HepG2 (cell line): ENCODE measurements at regions not wholly inside any gene's neighbourhood (a gene's known extent, or its start where the extent isn't known, plus 50 kb on each side); places are given as distances from the start of the nearest gene placed in this dataset.

Experiments used
- ATAC-seq: fragments of 200-7000 bp; cut with Tn5 transposase; 3 replicates; pipeline ENCODE4 v1.9.1; 2020; ENCODE audit warnings: mild to moderate bottlenecking, moderate library complexity
- BruUV-seq: library from RNA; stranded (reverse); fragments of 400-500 nt; replicated peaks from 2 replicates; lab custom pipeline; 2021; lab: Mats Ljungman, UMichigan
- CTCF ChIA-PET: fragments of 300-600 bp; formaldehyde crosslinking; extraction: SDS; loops from one replicate; lab custom pipeline; 2021; ENCODE audit warnings: low total read pairs, inconsistent platforms, low intra/inter-chr PET ratio; lab: Yijun Ruan, JAX
- POLR2A ChIA-PET: fragments of 350-600 bp; sonication (Branson Sonifier 250); formaldehyde crosslinking; loops from one replicate; lab custom pipeline; 2020; ENCODE audit warnings: antibody characterized with exemption, inconsistent platforms; lab: Yijun Ruan, JAX
- DNase-seq: peaks from one replicate; pipeline ENCODE4 v3.0.0-alpha.2; 2015; ENCODE audit warnings: low spot score
- FAIRE-seq: peaks from 3 replicates; lab custom pipeline; 2011; peaks lifted over from hg19 to GRCh38; lab: Jason Lieb, UNC
- H2AFZ ChIP-seq: one replicate; pipeline ENCODE4 v1.6.1; 2011; ENCODE audit warnings: low read length, inconsistent platforms
- H3K27ac ChIP-seq: fragments of 300-600 bp; 3 replicates; pipeline ENCODE4 v1.8.0; 2011; ENCODE audit warnings: mixed run types, mild to moderate bottlenecking, mixed read lengths, low read length, inconsistent platforms; ENCODE audit not compliant: insufficient read depth; ENCODE audit errors: extremely low read length
- H3K27me3 ChIP-seq, 2 experiments: fragments of 200-600 bp in 1 of 2; 2 replicates in 1 of 2; 3 replicates in 1 of 2; pipeline versions ENCODE4 v1.6.0 to v1.8.0; 2011; ENCODE audit warnings: low read length in 2 of 2, mild to moderate bottlenecking in 2 of 2, moderate library complexity in 2 of 2, inconsistent platforms in 1 of 2; ENCODE audit not compliant: insufficient read depth in 2 of 2, control insufficient read depth in 1 of 2
- H3K36me3 ChIP-seq, 2 experiments: fragments of 200-600 bp in 1 of 2; replicated peaks in 1 of 2; 2 replicates in 1 of 2; 3 replicates in 1 of 2; pipeline versions ENCODE4 v1.5.1 to v1.8.0; 2011; ENCODE audit warnings: low read length in 2 of 2, inconsistent platforms in 1 of 2; ENCODE audit not compliant: insufficient read depth in 2 of 2, control insufficient read depth in 1 of 2
- H3K4me1 ChIP-seq: 2 replicates; pipeline ENCODE4 v1.5.1; 2012; ENCODE audit warnings: low read length, inconsistent platforms; ENCODE audit not compliant: insufficient read depth
- H3K4me2 ChIP-seq: 2 replicates; pipeline ENCODE4 v1.6.0; 2011; ENCODE audit warnings: low read depth, low read length, inconsistent platforms
- H3K4me3 ChIP-seq, 3 experiments: fragments of 200-600 bp in 1 of 3; sonication (generic), shearing (Covaris generic) in 1 of 3; replicated peaks in 1 of 3; 2 replicates each; pipeline ENCODE4 v1.5.1; 2011 to 2016; ENCODE audit warnings: low read length in 3 of 3, inconsistent platforms in 2 of 3, low read depth in 2 of 3, mild to moderate bottlenecking in 2 of 3, control low read depth in 1 of 3, mixed read lengths in 1 of 3; ENCODE audit not compliant: insufficient read depth in 1 of 3
- H3K79me2 ChIP-seq: one replicate; pipeline ENCODE4 v1.6.1; 2011; ENCODE audit warnings: low read length, inconsistent platforms; ENCODE audit not compliant: insufficient read depth
- H3K9ac ChIP-seq: 2 replicates; pipeline ENCODE4 v1.6.0; 2011; ENCODE audit warnings: mild to moderate bottlenecking, low read depth, low read length, inconsistent platforms; ENCODE audit not compliant: insufficient read depth
- H3K9me3 ChIP-seq: 2 replicates; pipeline ENCODE4 v1.5.1; 2012; ENCODE audit warnings: mild to moderate bottlenecking, low read length
- H4K20me1 ChIP-seq: 2 replicates; pipeline ENCODE4 v1.6.0; 2011; ENCODE audit warnings: inconsistent platforms, mild to moderate bottlenecking, low read length, moderate library complexity; ENCODE audit not compliant: insufficient read depth
- BRD4 ChIP-seq: sonication (generic); formaldehyde crosslinking; IDR thresholded peaks from 2 replicates; pipeline ENCODE4 v1.4.0; 2020; ENCODE audit warnings: missing genetic modification reagents
- MED13 ChIP-seq: sonication (generic); formaldehyde crosslinking; IDR thresholded peaks from 2 replicates; pipeline ENCODE4 v1.5.0; 2020; ENCODE audit warnings: missing genetic modification reagents
- PAWR ChIP-seq: sonication (generic); formaldehyde crosslinking; IDR thresholded peaks from 2 replicates; pipeline ENCODE4 v1.4.0; 2020; ENCODE audit warnings: missing genetic modification reagents, mild to moderate bottlenecking, borderline replicate concordance
- RAD51 ChIP-seq: fragments of 450-650 bp; IDR thresholded peaks from 2 replicates; pipeline ENCODE4 v1.6.1; 2016; ENCODE audit warnings: borderline replicate concordance
- WGBS: methylation state at CpG from one replicate; pipeline ENCODE4 v1.1.6; 2017; ENCODE audit warnings: low lambda C conversion rate; 5-methylcytosine and 5-hydroxymethylcytosine counted together
- in situ Hi-C: cut with HindIII; loops from 2 replicates; pipeline ENCODE4 v1.10.0; 2017; ENCODE audit warnings: low pct_unique_long_range_greater_than_20kb; ENCODE audit not compliant: extremely low pct_ligation_motif_present
- intact Hi-C: fragments of 100-400 bp; cut with micrococcal nuclease; formaldehyde crosslinking; loops from one replicate; pipeline ENCODE4 v1.10.0; 2022; ENCODE audit not compliant: unreplicated experiment
- TF ChIP-seq, protein P1 (sequence below), 2 experiments: sonication (generic) in 1 of 2; formaldehyde crosslinking in 1 of 2; IDR thresholded peaks; 2 replicates each; pipeline versions ENCODE4 v1.5.1 to v1.6.1; 2011 to 2020; ENCODE audit warnings: borderline replicate concordance in 1 of 2, low read depth in 1 of 2, low read length in 1 of 2, mild to moderate bottlenecking in 1 of 2, missing genetic modification reagents in 1 of 2, moderate library complexity in 1 of 2
- TF ChIP-seq, protein P2 (sequence below): sonication (generic); formaldehyde crosslinking; IDR thresholded peaks from one replicate; pipeline ENCODE4 v1.5.1; 2020; ENCODE audit warnings: mild to moderate bottlenecking, missing genetic modification reagents; ENCODE audit errors: not compliant biosample characterization

DNA sequence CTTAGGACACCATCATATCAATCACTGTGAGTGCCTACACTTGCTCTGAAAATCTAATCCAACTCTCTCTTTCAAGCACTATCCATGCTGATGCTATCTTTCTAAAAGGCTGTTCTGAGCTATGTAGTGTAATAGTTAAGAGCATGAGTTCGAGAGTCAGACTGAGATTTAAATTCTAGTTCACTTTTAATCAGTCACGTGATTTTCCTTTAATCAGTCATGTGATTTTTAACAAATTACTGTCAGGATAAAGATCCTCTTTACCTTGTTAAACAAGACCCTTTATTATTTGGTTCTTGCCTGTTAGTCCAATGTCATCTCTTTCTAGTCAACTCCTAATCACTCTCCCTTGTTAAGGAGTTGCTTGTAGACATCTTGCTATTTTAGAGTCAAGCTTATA, 653.0 kb downstream of the RPL10L start:
- Histone ChIP-seq H3K4me1 (no peaks in the 10 kb centered on the region), H3K4me3 (no peak overlapping the region), H4K20me1 (no peaks in the 10 kb centered on the region), H3K27me3 (no peaks in the 10 kb centered on the region), H2AFZ (no peak overlapping the region), H3K27ac (no peak overlapping the region), H3K4me2 (no peak overlapping the region), H3K9ac (no peak overlapping the region), H3K9me3 (peaks cover 14% of the 10 kb centered on the region), H3K79me2 (no peaks in the 10 kb centered on the region), H3K36me3 (no peaks in the 10 kb centered on the region)
- FAIRE-seq (no peak), DNase-seq (no peak), ATAC-seq (no peak)
- TF ChIP-seq RAD51: peak; percentile 73; the same call in 1 of the 2 replicates
- no peak for TF ChIP-seq PAWR (CRISPR knock-in tag)
- TF ChIP-seq, protein P1, sequence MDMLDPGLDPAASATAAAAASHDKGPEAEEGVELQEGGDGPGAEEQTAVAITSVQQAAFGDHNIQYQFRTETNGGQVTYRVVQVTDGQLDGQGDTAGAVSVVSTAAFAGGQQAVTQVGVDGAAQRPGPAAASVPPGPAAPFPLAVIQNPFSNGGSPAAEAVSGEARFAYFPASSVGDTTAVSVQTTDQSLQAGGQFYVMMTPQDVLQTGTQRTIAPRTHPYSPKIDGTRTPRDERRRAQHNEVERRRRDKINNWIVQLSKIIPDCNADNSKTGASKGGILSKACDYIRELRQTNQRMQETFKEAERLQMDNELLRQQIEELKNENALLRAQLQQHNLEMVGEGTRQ (IDR thresholded peaks at IDR 0.05; ENCODE audit: low read depth, low read length): peak; percentile 53
- TF ChIP-seq, protein P1 (CRISPR knock-in tag; IDR thresholded peaks at IDR 0.05; ENCODE audit: borderline replicate concordance): no peak
- ChIA-PET POLR2A (no interaction called here), CTCF (no interaction called here)
- WGBS: 0% methylated on average over 2 of the region's 2 CpGs
- BruUV-seq: no TSS peak
- in situ Hi-C loops: no loop called here
- intact Hi-C loops: no loop called here

DNA sequence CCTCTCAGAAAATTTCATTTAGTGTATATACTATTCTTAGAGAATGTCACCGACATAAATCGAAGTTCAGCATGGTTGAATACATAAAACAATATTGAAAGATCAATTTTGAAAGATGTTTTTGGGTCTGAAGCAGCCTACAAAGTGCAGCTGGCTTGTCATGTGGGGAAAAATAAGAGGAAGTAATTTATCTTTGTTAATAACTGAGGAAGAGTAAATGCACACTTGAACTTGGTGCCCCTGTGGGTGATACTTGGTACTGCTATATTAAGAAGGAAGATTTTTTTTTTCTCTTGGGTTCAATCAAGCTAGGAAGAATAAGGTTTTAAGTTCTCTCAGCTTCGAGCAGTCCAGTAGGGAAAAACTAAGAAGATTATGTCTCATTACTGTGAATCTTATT, 661.3 kb downstream of the RPL10L start:
- WGBS: 0% methylated on average over 3 of the region's 3 CpGs
- TF ChIP-seq, protein P2, sequence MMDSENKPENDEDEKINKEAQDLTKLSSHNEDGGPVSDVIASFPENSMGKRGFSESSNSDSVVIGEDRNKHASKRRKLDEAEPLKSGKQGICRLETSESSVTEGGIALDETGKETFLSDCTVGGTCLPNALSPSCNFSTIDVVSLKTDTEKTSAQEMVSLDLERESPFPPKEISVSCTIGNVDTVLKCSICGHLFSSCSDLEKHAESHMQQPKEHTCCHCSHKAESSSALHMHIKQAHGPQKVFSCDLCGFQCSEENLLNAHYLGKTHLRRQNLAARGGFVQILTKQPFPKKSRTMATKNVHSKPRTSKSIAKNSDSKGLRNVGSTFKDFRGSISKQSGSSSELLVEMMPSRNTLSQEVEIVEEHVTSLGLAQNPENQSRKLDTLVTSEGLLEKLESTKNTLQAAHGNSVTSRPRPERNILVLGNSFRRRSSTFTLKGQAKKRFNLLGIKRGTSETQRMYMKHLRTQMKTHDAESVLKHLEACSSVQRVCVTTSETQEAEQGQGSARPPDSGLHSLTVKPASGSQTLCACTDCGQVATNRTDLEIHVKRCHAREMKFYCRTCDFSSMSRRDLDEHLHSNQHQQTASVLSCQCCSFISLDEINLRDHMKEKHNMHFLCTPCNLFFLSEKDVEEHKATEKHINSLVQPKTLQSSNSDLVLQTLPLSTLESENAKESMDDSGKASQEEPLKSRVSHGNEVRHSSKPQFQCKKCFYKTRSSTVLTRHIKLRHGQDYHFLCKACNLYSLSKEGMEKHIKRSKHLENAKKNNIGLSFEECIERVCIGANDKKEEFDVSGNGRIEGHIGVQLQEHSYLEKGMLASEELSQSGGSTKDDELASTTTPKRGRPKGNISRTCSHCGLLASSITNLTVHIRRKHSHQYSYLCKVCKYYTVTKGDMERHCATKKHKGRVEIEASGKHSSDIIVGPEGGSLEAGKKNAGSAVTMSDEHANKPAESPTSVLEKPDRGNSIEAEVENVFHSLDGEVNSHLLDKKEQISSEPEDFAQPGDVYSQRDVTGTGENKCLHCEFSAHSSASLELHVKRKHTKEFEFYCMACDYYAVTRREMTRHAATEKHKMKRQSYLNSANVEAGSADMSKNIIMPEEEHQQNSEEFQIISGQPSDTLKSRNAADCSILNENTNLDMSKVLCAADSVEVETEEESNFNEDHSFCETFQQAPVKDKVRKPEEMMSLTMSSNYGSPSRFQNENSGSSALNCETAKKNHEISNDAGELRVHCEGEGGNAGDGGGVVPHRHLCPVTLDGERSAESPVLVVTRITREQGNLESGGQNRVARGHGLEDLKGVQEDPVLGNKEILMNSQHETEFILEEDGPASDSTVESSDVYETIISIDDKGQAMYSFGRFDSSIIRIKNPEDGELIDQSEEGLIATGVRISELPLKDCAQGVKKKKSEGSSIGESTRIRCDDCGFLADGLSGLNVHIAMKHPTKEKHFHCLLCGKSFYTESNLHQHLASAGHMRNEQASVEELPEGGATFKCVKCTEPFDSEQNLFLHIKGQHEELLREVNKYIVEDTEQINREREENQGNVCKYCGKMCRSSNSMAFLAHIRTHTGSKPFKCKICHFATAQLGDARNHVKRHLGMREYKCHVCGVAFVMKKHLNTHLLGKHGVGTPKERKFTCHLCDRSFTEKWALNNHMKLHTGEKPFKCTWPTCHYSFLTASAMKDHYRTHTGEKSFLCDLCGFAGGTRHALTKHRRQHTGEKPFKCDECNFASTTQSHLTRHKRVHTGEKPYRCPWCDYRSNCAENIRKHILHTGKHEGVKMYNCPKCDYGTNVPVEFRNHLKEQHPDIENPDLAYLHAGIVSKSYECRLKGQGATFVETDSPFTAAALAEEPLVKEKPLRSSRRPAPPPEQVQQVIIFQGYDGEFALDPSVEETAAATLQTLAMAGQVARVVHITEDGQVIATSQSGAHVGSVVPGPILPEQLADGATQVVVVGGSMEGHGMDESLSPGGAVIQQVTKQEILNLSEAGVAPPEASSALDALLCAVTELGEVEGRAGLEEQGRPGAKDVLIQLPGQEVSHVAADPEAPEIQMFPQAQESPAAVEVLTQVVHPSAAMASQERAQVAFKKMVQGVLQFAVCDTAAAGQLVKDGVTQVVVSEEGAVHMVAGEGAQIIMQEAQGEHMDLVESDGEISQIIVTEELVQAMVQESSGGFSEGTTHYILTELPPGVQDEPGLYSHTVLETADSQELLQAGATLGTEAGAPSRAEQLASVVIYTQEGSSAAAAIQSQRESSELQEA (CRISPR knock-in tag): no peak
- TF ChIP-seq MED13 (CRISPR knock-in tag) (no peak), BRD4 (CRISPR knock-in tag) (no peak)

More for the DNA sequence above, 661.3 kb downstream of the RPL10L start:
- FAIRE-seq (no peak), ATAC-seq (no peak), DNase-seq (no peak)
- peaks cover 40% of the 10 kb centered on the region for H3K9me3 ChIP-seq
- H3K27ac ChIP-seq: no peak overlapping the region
- intact Hi-C loops: no loop called here
- H3K4me1 ChIP-seq: no peaks in the 10 kb centered on the region
- in situ Hi-C loops: no loop called here
- H4K20me1 ChIP-seq: no peaks in the 10 kb centered on the region
- H3K4me3 ChIP-seq: no peak overlapping the region
- no peak overlapping the region for H3K4me2 ChIP-seq
- H3K36me3 ChIP-seq: no peaks in the 10 kb centered on the region
- CTCF ChIA-PET: no interaction called here
- no peak overlapping the region for H3K9ac ChIP-seq
- no peak overlapping the region for H2AFZ ChIP-seq
- POLR2A ChIA-PET: no interaction called here
- no peaks in the 10 kb centered on the region for H3K79me2 ChIP-seq
- no TSS peak for BruUV-seq
- H3K27me3 ChIP-seq: no peaks in the 10 kb centered on the region
